ENCODE measurements at regions not wholly inside any gene's neighbourhood (a gene's known extent, or its start where the extent isn't known, plus 50 kb on each side); places are given as distances from the start of the nearest gene placed in this dataset.

DNA sequence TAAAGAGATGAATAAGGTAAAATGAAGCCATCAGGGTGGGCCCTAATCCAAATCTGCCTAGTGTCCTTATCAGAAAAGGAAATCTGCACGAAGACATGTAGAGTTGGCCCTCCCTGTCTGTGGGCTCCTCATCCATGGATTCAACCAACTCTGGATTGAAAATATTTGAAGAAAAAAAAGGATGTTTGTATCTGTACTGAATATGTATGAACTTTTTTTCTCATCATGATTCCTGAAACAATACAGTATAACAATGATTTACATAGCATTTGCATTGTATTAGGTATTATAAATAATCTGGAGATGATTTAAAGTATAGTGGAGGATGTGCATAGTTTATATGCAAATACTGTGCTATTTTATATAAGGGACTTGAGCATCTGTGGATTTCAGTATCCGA lies 59.0 kb upstream of the SMAD6 start:
- TF ChIP-seq, protein P1, sequence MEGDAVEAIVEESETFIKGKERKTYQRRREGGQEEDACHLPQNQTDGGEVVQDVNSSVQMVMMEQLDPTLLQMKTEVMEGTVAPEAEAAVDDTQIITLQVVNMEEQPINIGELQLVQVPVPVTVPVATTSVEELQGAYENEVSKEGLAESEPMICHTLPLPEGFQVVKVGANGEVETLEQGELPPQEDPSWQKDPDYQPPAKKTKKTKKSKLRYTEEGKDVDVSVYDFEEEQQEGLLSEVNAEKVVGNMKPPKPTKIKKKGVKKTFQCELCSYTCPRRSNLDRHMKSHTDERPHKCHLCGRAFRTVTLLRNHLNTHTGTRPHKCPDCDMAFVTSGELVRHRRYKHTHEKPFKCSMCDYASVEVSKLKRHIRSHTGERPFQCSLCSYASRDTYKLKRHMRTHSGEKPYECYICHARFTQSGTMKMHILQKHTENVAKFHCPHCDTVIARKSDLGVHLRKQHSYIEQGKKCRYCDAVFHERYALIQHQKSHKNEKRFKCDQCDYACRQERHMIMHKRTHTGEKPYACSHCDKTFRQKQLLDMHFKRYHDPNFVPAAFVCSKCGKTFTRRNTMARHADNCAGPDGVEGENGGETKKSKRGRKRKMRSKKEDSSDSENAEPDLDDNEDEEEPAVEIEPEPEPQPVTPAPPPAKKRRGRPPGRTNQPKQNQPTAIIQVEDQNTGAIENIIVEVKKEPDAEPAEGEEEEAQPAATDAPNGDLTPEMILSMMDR (IDR thresholded peaks at IDR 0.05; ENCODE audit: insufficient read depth, low read length): no peak
- TF ChIP-seq POLR2AphosphoS5 (IDR thresholded peaks at IDR 0.05; ENCODE audit: low read depth): no peak
- TF ChIP-seq, protein P2, sequence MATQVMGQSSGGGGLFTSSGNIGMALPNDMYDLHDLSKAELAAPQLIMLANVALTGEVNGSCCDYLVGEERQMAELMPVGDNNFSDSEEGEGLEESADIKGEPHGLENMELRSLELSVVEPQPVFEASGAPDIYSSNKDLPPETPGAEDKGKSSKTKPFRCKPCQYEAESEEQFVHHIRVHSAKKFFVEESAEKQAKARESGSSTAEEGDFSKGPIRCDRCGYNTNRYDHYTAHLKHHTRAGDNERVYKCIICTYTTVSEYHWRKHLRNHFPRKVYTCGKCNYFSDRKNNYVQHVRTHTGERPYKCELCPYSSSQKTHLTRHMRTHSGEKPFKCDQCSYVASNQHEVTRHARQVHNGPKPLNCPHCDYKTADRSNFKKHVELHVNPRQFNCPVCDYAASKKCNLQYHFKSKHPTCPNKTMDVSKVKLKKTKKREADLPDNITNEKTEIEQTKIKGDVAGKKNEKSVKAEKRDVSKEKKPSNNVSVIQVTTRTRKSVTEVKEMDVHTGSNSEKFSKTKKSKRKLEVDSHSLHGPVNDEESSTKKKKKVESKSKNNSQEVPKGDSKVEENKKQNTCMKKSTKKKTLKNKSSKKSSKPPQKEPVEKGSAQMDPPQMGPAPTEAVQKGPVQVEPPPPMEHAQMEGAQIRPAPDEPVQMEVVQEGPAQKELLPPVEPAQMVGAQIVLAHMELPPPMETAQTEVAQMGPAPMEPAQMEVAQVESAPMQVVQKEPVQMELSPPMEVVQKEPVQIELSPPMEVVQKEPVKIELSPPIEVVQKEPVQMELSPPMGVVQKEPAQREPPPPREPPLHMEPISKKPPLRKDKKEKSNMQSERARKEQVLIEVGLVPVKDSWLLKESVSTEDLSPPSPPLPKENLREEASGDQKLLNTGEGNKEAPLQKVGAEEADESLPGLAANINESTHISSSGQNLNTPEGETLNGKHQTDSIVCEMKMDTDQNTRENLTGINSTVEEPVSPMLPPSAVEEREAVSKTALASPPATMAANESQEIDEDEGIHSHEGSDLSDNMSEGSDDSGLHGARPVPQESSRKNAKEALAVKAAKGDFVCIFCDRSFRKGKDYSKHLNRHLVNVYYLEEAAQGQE (IDR thresholded peaks at IDR 0.05; ENCODE audit: insufficient replicate concordance, low read depth): no peak
- TF ChIP-seq SPI1 (IDR thresholded peaks at IDR 0.05; ENCODE audit: borderline replicate concordance, low read depth): no peak
- TF ChIP-seq GABPA (IDR thresholded peaks at IDR 0.05; ENCODE audit: low read depth): no peak

All from HL-60 (cell line).